ENCODE measurements at regions not wholly inside any gene's neighbourhood (a gene's known extent, or its start where the extent isn't known, plus 50 kb on each side); places are given as distances from the start of the nearest gene placed in this dataset.
A peak's percentile ranks its signal among the peaks of the same experiment; 100 is the strongest.

DNA sequence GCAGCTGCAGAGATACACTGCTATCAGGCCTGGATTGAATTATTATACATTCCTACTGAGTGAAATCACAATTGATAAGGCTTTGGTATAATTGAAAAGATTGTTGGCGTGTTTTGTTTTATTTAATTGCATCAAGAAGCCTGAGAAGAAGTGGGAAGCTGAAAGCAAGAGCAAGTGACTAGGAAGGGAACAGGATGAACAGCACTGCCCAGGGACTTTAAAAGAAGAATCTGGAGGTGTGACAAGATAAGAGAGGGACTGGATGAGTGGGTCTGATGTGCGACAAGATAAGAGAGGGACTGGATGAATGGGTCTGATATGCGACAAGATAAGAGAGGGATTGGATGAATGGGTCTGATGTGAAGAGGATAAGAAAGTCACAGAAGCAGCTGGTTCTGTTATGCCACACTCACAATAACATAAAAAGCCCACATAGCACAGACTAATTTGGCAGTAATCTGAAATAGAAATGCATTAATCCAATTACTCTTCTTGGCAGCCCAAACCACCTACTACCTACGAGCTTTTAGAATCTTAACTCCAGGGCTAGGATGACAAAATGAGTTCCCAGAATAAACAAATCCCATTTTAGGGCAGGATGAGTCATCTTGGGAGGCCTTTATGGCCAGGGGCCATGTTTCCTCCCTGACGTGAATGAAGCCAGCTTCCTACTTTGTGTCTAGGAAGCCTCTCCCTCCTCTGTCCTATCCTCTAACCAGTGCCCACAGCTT is 129.7 kb downstream of the DUSP10 start:
- ChIA-PET CTCF (interaction anchor here (0.5 kb wide), 1 partner anchor 46 kb away, joined by 4 read pairs; no protein-coding TSS in a partner anchor), POLR2A (no interaction called here)
- Histone ChIP-seq H3K27me3 (replicated peaks; ENCODE audit: control insufficient read depth, insufficient read depth, low read length) (no peaks in the 10 kb centered on the region), H3K4me3 (ENCODE audit: low read depth, low read length) (no peak overlapping the region), H3K9me3 (no peaks in the 10 kb centered on the region), H3K4me1 (peaks cover 9% of the 10 kb centered on the region; the same call in 1 of the 2 replicates), H3K36me3 (ENCODE audit: control insufficient read depth, insufficient read depth, low read length) (no peaks in the 10 kb centered on the region)
- Mint-ChIP-seq H3K4me1 (ENCODE audit: low read depth, unreplicated experiment) (peaks cover 7% of the 10 kb centered on the region), H3K27me3 (ENCODE audit: insufficient read depth, unreplicated experiment) (no peaks in the 10 kb centered on the region), H3K27ac (ENCODE audit: unreplicated experiment) (no peak overlapping the region), H3K4me3 (ENCODE audit: unreplicated experiment) (peak overlapping the region; percentile 2), H3K36me3 (ENCODE audit: insufficient read depth, unreplicated experiment) (no peaks in the 10 kb centered on the region), H3K9me3 (ENCODE audit: unreplicated experiment) (no peaks in the 10 kb centered on the region)
- peak; percentile 30 to 54 for DNase-seq
- no TSS peak for BruUV-seq (replicated peaks)
- TF ChIP-seq, protein P1, sequence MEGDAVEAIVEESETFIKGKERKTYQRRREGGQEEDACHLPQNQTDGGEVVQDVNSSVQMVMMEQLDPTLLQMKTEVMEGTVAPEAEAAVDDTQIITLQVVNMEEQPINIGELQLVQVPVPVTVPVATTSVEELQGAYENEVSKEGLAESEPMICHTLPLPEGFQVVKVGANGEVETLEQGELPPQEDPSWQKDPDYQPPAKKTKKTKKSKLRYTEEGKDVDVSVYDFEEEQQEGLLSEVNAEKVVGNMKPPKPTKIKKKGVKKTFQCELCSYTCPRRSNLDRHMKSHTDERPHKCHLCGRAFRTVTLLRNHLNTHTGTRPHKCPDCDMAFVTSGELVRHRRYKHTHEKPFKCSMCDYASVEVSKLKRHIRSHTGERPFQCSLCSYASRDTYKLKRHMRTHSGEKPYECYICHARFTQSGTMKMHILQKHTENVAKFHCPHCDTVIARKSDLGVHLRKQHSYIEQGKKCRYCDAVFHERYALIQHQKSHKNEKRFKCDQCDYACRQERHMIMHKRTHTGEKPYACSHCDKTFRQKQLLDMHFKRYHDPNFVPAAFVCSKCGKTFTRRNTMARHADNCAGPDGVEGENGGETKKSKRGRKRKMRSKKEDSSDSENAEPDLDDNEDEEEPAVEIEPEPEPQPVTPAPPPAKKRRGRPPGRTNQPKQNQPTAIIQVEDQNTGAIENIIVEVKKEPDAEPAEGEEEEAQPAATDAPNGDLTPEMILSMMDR (IDR thresholded peaks at IDR 0.05; ENCODE audit: insufficient read depth in 1 of 2, low read depth in 1 of 2, low read length in 1 of 2, severe bottlenecking in 1 of 2, unreplicated experiment in 1 of 2), result no peak
- intact Hi-C loops (cut with micrococcal nuclease; ENCODE audit: unreplicated experiment), result no loop called here

DNA sequence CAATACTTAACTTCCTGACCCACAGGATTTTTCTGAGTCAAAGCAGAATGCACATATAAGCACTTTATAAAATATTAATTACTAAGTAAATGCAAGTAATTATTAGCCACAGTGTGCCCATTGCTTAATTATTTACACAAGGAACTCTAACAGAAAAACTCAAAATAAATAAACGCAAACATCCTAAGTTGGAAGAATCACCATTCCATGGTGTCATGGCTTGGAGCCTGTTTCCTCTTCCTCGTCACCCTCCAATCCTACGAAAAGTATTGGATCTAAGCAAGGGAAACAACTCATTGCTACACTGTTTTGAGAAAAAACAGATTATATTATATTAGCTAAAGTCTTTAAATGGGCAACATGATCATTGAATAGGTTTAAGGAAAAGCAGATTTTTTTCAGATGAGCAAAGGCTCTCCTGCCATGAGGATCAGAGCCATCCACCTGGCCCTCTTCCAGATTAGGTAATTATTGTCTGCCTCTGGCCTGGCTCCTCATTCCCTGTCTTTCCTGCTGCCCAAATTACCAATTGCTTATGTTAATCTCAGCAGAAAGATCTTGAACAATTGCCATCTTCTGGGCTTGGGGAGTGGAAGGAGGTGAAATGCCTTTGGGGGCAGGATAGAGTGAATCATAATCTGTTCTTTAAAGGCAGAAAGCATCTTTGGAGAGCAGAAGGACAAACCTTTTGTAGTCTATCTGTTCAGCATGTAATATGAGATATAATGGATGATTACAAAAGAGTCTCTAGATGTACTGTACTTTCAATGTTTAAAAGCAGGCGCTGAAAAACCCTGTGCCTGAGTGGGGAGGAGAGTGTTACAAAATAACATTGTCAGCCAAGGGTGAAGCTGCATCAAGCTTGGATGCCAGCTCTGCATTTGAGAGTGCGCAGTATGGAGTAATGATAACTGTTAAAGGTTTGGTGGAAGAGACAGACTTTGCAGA is 121.2 kb downstream of the DUSP10 start:
- no peaks in the 10 kb centered on the region for H3K36me3 Mint-ChIP-seq (ENCODE audit: insufficient read depth, unreplicated experiment)
- no peaks in the 10 kb centered on the region for H3K9me3 Mint-ChIP-seq (ENCODE audit: unreplicated experiment)
- Histone ChIP-seq H3K36me3 (ENCODE audit: control insufficient read depth, insufficient read depth, low read length) (no peaks in the 10 kb centered on the region), H3K4me3 (ENCODE audit: low read depth, low read length) (no peak overlapping the region), H3K4me1 (no peaks in the 10 kb centered on the region), H3K27me3 (replicated peaks; ENCODE audit: control insufficient read depth, insufficient read depth, low read length) (no peaks in the 10 kb centered on the region), H3K9me3 (peaks cover 2% of the 10 kb centered on the region; the same call in 1 of the 2 replicates)
- no peak for DNase-seq
- no TSS peak for BruUV-seq (replicated peaks)
- no peaks in the 10 kb centered on the region for H3K4me1 Mint-ChIP-seq (ENCODE audit: low read depth, unreplicated experiment)
- no peak overlapping the region for H3K27ac Mint-ChIP-seq (ENCODE audit: unreplicated experiment)
- no peak overlapping the region for H3K4me3 Mint-ChIP-seq (ENCODE audit: unreplicated experiment)
- TF ChIP-seq, protein P1 (IDR thresholded peaks at IDR 0.05; ENCODE audit: insufficient read depth in 1 of 2, low read depth in 1 of 2, low read length in 1 of 2, severe bottlenecking in 1 of 2, unreplicated experiment in 1 of 2), result no peak
- intact Hi-C loops (cut with micrococcal nuclease; ENCODE audit: unreplicated experiment), result no loop called here
- ChIA-PET POLR2A (no interaction called here), CTCF (no interaction called here)
- H3K27me3 Mint-ChIP-seq (ENCODE audit: insufficient read depth, unreplicated experiment), result peaks cover 2% of the 10 kb centered on the region

DNA sequence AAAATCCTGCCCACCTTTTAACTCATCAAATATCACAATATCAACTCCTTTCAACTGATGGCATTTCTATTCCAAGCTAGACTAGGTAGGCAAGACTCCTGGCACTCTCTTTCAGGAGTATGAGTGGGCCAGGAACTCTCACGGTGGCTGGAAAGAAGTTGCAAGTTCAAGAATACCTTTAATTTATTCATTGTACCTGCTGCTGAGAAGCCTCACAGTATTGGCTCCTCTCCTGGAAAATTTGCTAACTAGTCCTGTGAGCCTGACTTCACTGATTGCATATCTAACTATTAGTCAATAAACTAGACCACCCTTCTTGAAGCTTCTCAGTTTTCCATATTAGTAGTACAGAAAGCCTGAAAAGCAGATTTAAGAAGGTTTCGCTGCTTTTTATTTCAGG is 120.2 kb downstream of the DUSP10 start:
- Histone ChIP-seq H3K27me3 (replicated peaks; ENCODE audit: control insufficient read depth, insufficient read depth, low read length) (no peaks in the 10 kb centered on the region), H3K36me3 (ENCODE audit: control insufficient read depth, insufficient read depth, low read length) (no peaks in the 10 kb centered on the region), H3K9me3 (peaks cover 2% of the 10 kb centered on the region; the same call in 1 of the 2 replicates), H3K4me3 (ENCODE audit: low read depth, low read length) (no peak overlapping the region), H3K4me1 (no peaks in the 10 kb centered on the region)
- TF ChIP-seq, protein P1 (IDR thresholded peaks at IDR 0.05; ENCODE audit: insufficient read depth in 1 of 2, low read depth in 1 of 2, low read length in 1 of 2, severe bottlenecking in 1 of 2, unreplicated experiment in 1 of 2), result no peak
- H3K27ac Mint-ChIP-seq (ENCODE audit: unreplicated experiment), result no peak overlapping the region
- peaks cover 2% of the 10 kb centered on the region for H3K27me3 Mint-ChIP-seq (ENCODE audit: insufficient read depth, unreplicated experiment)
- H3K4me1 Mint-ChIP-seq (ENCODE audit: low read depth, unreplicated experiment), result no peaks in the 10 kb centered on the region
- intact Hi-C loops (cut with micrococcal nuclease; ENCODE audit: unreplicated experiment), result no loop called here
- no peaks in the 10 kb centered on the region for H3K36me3 Mint-ChIP-seq (ENCODE audit: insufficient read depth, unreplicated experiment)
- no peaks in the 10 kb centered on the region for H3K9me3 Mint-ChIP-seq (ENCODE audit: unreplicated experiment)
- BruUV-seq (replicated peaks), result no TSS peak
- ChIA-PET POLR2A (no interaction called here), CTCF (no interaction called here)
- DNase-seq, result no peak
- no peak overlapping the region for H3K4me3 Mint-ChIP-seq (ENCODE audit: unreplicated experiment)

Measured in Caco-2 (cell line).